Uterus (tissue), 2 donors: ENCODE measurements at regions not wholly inside any gene's neighbourhood (a gene's known extent, or its start where the extent isn't known, plus 50 kb on each side); places are given as distances from the start of the nearest gene placed in this dataset.

Source experiments
- POLR2A ChIP-seq, 2 donors: fragments of 450-650 bp; IDR thresholded peaks; one replicate each; pipeline ENCODE4 v1.6.1; 2016; ENCODE audit warnings: antibody characterized with exemption in 2 of 2, mild to moderate bottlenecking in 1 of 2, moderate library complexity in 1 of 2
- TF ChIP-seq, protein P1 (sequence below), 4 experiments: fragments of 200-600 bp in 2 of 4; fragments of 450-650 bp in 2 of 4; sonication (generic) in 2 of 4; IDR thresholded peaks; one replicate each; pipeline ENCODE4 v1.5.1; 2016 to 2019; ENCODE audit warnings: antibody characterized with exemption in 4 of 4, mild to moderate bottlenecking in 2 of 4, moderate library complexity in 1 of 4

DNA sequence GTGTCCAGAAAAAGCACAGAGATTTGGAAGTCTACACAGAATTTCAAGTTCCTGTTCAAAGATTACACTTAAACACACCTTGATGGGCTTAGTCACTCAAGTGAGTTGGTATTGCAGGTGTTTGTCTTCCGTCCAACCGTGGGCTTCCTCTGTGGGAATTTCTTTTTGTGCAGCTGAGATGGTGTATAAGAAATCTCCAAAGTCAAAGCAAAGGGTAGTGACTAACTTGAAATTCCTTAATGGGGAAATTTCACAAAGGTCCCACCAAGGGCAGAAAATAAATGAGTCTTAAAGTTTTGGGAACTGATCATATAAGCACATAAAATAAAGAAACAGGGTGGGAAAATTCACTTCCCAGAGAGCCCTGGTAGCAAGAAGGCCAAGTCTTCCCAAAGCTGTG, 102.0 kb upstream of the TNFAIP3 start:
- no peak for TF ChIP-seq POLR2A (IDR thresholded peaks at IDR 0.05)
- TF ChIP-seq, protein P1, sequence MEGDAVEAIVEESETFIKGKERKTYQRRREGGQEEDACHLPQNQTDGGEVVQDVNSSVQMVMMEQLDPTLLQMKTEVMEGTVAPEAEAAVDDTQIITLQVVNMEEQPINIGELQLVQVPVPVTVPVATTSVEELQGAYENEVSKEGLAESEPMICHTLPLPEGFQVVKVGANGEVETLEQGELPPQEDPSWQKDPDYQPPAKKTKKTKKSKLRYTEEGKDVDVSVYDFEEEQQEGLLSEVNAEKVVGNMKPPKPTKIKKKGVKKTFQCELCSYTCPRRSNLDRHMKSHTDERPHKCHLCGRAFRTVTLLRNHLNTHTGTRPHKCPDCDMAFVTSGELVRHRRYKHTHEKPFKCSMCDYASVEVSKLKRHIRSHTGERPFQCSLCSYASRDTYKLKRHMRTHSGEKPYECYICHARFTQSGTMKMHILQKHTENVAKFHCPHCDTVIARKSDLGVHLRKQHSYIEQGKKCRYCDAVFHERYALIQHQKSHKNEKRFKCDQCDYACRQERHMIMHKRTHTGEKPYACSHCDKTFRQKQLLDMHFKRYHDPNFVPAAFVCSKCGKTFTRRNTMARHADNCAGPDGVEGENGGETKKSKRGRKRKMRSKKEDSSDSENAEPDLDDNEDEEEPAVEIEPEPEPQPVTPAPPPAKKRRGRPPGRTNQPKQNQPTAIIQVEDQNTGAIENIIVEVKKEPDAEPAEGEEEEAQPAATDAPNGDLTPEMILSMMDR (IDR thresholded peaks at IDR 0.05): no peak
